GM12892 (cell line): ENCODE measurements at regions not wholly inside any gene's neighbourhood (a gene's known extent, or its start where the extent isn't known, plus 50 kb on each side); places are given as distances from the start of the nearest gene placed in this dataset.

Experiments
- DNase-seq: peaks from one replicate; pipeline ENCODE4 v3.0.0; 2011; ENCODE audit not compliant: insufficient read length
- FAIRE-seq: peaks from 2 replicates; lab custom pipeline; 2011; peaks lifted over from hg19 to GRCh38; lab: Jason Lieb, UNC
- POLR2A ChIP-seq: IDR thresholded peaks from 2 replicates; pipeline ENCODE4 v1.6.1; 2011; ENCODE audit warnings: low read depth, low read length, control low read depth
- POLR2AphosphoS5 ChIP-seq: IDR thresholded peaks from 2 replicates; pipeline ENCODE4 v1.6.1; 2011; ENCODE audit warnings: low read depth, low read length, control low read depth
- TAF1 ChIP-seq: IDR thresholded peaks from 2 replicates; pipeline ENCODE4 v1.6.1; 2011; ENCODE audit warnings: low read depth, mild to moderate bottlenecking, control low read depth, low read length, borderline replicate concordance

DNA sequence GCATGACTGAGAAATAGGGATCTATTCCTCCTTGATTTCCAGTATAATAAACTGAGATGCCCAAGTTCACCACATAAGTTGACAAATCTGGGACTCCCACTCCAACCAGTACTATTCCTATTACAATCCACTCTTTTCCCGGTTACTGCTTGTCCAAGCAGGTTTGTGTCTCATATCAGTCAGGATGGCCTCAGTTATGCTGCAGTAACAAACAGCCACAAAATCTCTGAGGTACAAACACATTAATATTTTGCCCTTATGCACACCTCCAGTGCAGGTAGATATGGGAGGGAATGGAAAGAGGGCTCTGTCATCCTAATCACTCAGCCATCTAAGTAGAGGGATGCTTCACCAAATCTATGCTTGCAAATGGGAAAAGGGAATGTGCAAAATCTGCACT is 207.8 kb downstream of the RAB28 start:
- TF ChIP-seq POLR2AphosphoS5: no peak
- TF ChIP-seq POLR2A: no peak
- no peak for TF ChIP-seq TAF1
- no peak for FAIRE-seq

DNA sequence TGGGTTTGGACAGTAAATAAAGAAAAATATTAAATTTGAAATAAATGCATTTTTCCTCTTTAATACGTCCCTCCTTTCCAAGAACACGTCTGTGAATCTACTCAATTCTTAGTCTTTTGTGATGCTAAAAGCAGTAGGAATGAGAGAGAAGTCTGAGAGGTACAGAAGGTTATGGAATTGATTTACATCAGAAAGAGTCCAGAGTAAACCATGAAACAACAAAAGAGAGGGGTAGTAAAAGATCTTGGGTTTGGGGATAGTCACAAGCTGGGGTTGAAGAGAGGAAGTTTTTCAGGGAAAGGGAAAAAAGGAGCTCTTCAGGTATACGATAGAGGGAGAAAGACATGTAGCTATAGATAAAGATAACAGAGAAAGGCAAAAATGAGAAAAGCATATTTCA is 215.4 kb downstream of the RAB28 start:
- DNase-seq: no peak
- no peak for FAIRE-seq
- no peak for TF ChIP-seq POLR2AphosphoS5
- no peak for TF ChIP-seq POLR2A

More for the DNA sequence above, 207.8 kb downstream of the RAB28 start:
- no peak for DNase-seq

GRCh38 chr4:13268165-13268564 is 216.0 kb downstream of the RAB28 start:
- FAIRE-seq: no peak
- no peak for DNase-seq
- no peak for TF ChIP-seq POLR2A
- TF ChIP-seq TAF1: no peak
- TF ChIP-seq POLR2AphosphoS5: no peak

DNA sequence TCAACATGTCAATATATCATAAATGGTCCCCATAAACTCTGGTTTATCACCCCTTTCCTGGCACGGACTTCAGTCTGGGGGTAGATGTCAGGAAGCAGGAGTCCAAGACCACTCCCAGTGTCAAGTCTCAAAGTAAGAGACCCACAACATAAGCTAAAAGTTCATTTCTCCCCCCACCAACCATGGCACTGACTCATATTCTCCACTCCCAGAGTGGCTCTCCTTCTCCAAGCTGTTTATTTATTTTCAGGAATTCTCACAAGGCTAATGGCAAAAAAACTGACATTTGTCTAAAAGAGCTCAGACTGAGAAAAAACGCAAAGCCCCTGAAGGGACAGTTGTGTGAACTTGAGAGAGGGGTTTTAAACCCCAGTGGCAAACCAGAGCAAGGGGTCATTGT is 217.0 kb downstream of the RAB28 start:
- FAIRE-seq: no peak
- no peak for DNase-seq
- TF ChIP-seq POLR2A: no peak
- TF ChIP-seq POLR2AphosphoS5: no peak
- TF ChIP-seq TAF1: no peak

DNA sequence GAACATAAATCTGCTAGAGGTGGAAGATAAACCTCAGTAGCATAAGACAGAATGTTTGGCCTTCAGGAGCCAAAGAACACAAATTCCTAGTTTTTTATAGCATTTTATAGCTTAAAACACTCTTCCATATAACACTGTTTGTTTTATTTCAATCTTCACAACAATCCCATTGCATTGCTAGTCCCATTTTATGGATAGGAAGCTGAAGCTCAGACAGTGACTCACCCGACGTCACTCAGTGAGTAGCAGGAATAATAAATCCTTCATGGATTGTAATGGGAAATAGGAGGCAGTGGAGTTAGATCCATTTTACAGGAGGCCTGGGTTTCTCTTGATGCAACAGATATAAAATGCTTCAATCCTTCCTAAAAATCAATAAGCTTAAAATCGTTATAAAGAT is 217.5 kb downstream of the RAB28 start:
- DNase-seq (no peak), FAIRE-seq (no peak)

GRCh38 chr4:13263967-13264525 is 220.1 kb downstream of the RAB28 start:
- DNase-seq: no peak
- TF ChIP-seq POLR2AphosphoS5 (no peak), POLR2A (no peak), TAF1 (no peak)
- no peak for FAIRE-seq

More for the DNA sequence above, 217.5 kb downstream of the RAB28 start:
- TF ChIP-seq POLR2A (no peak), TAF1 (no peak), POLR2AphosphoS5 (no peak)

DNA sequence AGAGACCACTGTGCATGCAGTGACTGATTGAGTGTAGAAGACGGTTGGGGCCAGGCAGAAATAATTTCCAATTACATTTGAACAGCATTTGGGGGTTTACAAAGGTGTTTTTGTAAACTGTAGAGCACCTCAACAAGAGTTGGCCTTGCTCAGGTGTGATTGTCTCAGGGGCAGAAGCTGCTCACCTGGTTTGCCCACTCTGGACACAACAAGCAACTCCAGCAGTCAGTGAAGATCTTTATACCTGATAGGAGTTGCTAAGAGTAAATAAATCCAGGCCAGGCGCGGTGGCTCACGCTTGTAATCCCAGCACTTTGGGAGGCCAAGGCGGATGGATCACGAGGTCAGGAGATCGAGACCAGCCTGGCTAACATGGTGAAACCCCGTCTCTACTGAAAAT is 221.3 kb downstream of the RAB28 start:
- DNase-seq (no peak), FAIRE-seq (no peak)
- TF ChIP-seq POLR2A (no peak), POLR2AphosphoS5 (no peak), TAF1 (no peak)

DNA sequence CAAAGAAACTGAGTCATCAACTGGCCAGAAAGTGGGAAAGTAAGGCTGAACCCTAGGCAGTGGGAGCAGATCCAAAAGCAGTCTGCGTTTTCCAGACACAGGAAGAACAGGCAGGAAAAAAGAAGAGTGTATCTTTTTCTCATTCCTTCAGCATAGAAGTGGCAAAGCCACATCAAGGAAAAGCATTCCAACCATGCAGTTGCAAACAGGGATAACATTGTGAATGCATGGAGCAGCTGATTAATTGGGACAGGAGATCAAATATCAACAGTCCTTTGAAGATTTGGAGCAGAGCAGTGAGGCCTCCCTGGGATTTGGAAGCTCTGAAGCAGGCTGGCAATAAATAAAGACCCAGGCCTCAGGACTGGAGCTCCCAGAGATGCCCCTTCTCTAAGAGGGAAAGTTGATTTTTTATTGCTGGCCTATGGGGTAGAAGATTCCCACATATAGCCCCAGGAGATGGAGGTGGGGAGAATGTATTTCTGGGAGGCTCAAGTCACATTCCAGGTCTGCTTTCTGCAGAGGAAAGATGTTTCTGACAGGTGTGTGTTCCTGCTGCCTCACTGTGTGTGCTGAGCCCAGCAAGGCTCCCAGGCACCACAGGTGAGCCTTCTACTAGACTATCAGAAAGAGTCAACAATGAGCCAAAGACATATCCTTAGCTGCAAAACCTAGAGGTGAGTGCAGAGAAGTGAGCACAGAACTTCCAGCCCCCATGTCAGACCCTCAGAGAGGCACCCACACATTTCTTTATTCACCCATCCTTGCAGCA is 222.5 kb downstream of the RAB28 start:
- TF ChIP-seq POLR2AphosphoS5: no peak
- no peak for TF ChIP-seq POLR2A
- no peak for TF ChIP-seq TAF1
- FAIRE-seq: no peak

GRCh38 chr4:13260513-13260912 is 223.6 kb downstream of the RAB28 start:
- no peak for DNase-seq
- FAIRE-seq: no peak
- no peak for TF ChIP-seq POLR2AphosphoS5

More for the DNA sequence above, 222.5 kb downstream of the RAB28 start:
- no peak for DNase-seq

- FAIRE-seq (no peak), DNase-seq (no peak)
- TF ChIP-seq TAF1 (no peak), POLR2AphosphoS5 (no peak), POLR2A (no peak)
These were observed 233.9 kb downstream of the RAB28 start for GRCh38 chr4:13250263-13250662.

GRCh38 chr4:13248621-13249298 is 235.4 kb downstream of the RAB28 start:
- no peak for TF ChIP-seq POLR2A
- TF ChIP-seq POLR2AphosphoS5: no peak
- no peak for TF ChIP-seq TAF1
- DNase-seq (no peak), FAIRE-seq (no peak)

DNA sequence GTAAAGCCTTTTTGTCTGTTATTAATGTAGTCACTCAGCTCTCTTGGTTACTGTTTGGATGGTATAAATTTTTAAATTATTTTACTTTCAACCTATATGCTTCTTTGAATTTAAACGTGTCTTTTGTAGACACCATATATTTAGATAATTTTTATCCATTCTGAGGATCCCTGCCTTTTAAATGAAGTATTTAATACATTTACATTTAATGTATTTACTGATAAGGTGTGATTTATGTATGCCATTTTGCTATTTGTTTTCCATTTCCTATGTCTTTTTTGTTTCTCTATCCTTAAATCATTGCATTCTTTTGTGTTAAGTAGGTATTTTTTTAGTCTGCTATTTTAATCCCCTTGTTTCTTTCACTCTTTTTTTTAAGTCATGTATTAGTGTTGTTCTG is 238.0 kb downstream of the RAB28 start:
- no peak for TF ChIP-seq POLR2AphosphoS5
- FAIRE-seq (no peak), DNase-seq (no peak)
